MCF 10A (cell line): ENCODE measurements at regions not wholly inside any gene's neighbourhood (a gene's known extent, or its start where the extent isn't known, plus 50 kb on each side); places are given as distances from the start of the nearest gene placed in this dataset.

Experiments used
- BruUV-seq: library from RNA; stranded (reverse); fragments of 400-500 nt; replicated peaks from 2 replicates; lab custom pipeline; 2021; lab: Mats Ljungman, UMichigan
- CTCF ChIA-PET: fragments of 300-600 bp; sonication (Branson Sonifier 250); formaldehyde crosslinking; extraction: SDS; loops from one replicate; lab custom pipeline; 2021; ENCODE audit warnings: antibody characterized with exemption, inconsistent platforms; lab: Yijun Ruan, JAX
- POLR2A ChIA-PET: fragments of 300-600, 350-650 bp; sonication (Branson Sonifier 250); formaldehyde crosslinking; extraction: SDS; loops from one replicate; lab custom pipeline; 2020; ENCODE audit warnings: antibody characterized with exemption, inconsistent platforms; lab: Yijun Ruan, JAX
- DNase-seq: peaks from one replicate; pipeline ENCODE4 v3.0.0-alpha.2; 2018; ENCODE audit not compliant: unreplicated experiment
- H3K27ac Mint-ChIP-seq: one replicate; pipeline ENCODE4 v1.8.0; 2022; ENCODE audit warnings: mild to moderate bottlenecking, low read depth, mixed read lengths; ENCODE audit not compliant: unreplicated experiment
- H3K27me3 Mint-ChIP-seq: one replicate; pipeline ENCODE4 v1.8.0; 2022; ENCODE audit warnings: mixed read lengths; ENCODE audit not compliant: insufficient read depth, unreplicated experiment
- H3K36me3 Mint-ChIP-seq: one replicate; pipeline ENCODE4 v1.8.0; 2022; ENCODE audit warnings: mild to moderate bottlenecking, moderate library complexity, mixed read lengths; ENCODE audit not compliant: insufficient read depth, unreplicated experiment
- H3K4me1 Mint-ChIP-seq: one replicate; pipeline ENCODE4 v1.8.0; 2022; ENCODE audit warnings: mixed read lengths; ENCODE audit not compliant: insufficient read depth, unreplicated experiment
- H3K4me3 Mint-ChIP-seq: one replicate; pipeline ENCODE4 v1.8.0; 2022; ENCODE audit warnings: mild to moderate bottlenecking, moderate library complexity, mixed read lengths; ENCODE audit not compliant: unreplicated experiment
- H3K9me3 Mint-ChIP-seq: one replicate; pipeline ENCODE4 v1.8.0; 2022; ENCODE audit warnings: mixed read lengths; ENCODE audit not compliant: unreplicated experiment
- CTCF ChIP-seq: fragments of 200-600 bp; IDR thresholded peaks from one replicate; pipeline ENCODE4 v1.8.0; 2022; ENCODE audit warnings: antibody characterized with exemption, mild to moderate bottlenecking; ENCODE audit not compliant: unreplicated experiment
- intact Hi-C: fragments of 100-400 bp; cut with micrococcal nuclease; formaldehyde crosslinking; loops from 2 replicates; pipeline ENCODE4 v1.14.1; 2022

GRCh38 chr7:79874797-79875196, 259.8 kb upstream of the GNAI1 start:
- intact Hi-C loops, result no loop called here
- CTCF ChIA-PET, result no interaction called here

DNA sequence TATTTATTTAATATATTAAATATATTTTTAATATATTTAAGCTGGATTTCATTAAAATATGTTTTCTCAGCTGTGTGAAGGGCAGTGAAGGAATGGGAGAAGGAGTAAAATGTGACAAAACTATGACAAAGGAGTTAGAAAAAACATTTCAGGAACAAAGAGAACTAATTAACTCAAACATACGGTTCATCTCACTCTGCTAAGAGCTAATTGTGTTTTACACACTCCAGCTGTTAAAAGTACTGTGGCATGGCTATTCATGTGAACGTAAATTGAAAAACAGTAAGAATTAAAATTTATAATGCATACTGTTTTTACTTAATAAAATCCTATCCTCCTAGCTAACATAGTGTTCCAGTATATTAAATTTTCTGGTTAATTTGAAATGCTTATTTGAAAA, 262.5 kb upstream of the GNAI1 start:
- no peaks in the 10 kb centered on the region for H3K36me3 Mint-ChIP-seq
- intact Hi-C loops, result no loop called here
- H3K27ac Mint-ChIP-seq, result no peak overlapping the region
- H3K27me3 Mint-ChIP-seq, result peaks cover 76% of the 10 kb centered on the region
- H3K4me1 Mint-ChIP-seq, result no peaks in the 10 kb centered on the region
- no TSS peak for BruUV-seq
- TF ChIP-seq CTCF, result no peak
- CTCF ChIA-PET, result no interaction called here
- DNase-seq, result no peak
- POLR2A ChIA-PET, result no interaction called here
- no peaks in the 10 kb centered on the region for H3K9me3 Mint-ChIP-seq
- no peak overlapping the region for H3K4me3 Mint-ChIP-seq

More at GRCh38 chr7:79874797-79875196, 259.8 kb upstream of the GNAI1 start:
- BruUV-seq, result no TSS peak
- Mint-ChIP-seq H3K27me3 (peaks cover 76% of the 10 kb centered on the region), H3K4me3 (no peak overlapping the region), H3K4me1 (no peaks in the 10 kb centered on the region), H3K27ac (no peak overlapping the region), H3K36me3 (peaks cover 7% of the 10 kb centered on the region), H3K9me3 (no peaks in the 10 kb centered on the region)
- POLR2A ChIA-PET, result no interaction called here
- no peak for DNase-seq
- TF ChIP-seq CTCF, result no peak

DNA sequence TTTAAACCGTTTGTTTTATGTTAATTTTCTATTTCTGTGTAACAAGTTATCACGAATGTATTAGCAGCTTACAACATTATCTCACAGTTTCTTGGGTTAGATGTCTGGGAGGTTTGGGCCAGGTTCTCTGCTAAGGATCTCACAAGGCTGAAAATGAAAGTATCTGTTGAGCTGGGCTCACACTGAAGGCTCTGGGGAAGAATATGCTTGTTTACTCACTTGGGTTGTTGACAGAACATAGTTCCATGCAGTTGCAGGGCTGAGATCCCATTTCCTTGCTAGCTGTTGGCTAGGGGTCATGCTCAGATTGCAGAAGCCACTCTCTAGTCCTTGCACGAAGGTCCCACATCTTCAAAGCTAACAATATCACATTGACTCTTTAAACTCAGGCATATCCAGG, 266.6 kb upstream of the GNAI1 start:
- no peak for DNase-seq
- ChIA-PET POLR2A (no interaction called here), CTCF (no interaction called here)
- no peak for TF ChIP-seq CTCF
- no peak overlapping the region for H3K27ac Mint-ChIP-seq
- no peak overlapping the region for H3K4me3 Mint-ChIP-seq
- H3K9me3 Mint-ChIP-seq, result no peaks in the 10 kb centered on the region
- no peaks in the 10 kb centered on the region for H3K36me3 Mint-ChIP-seq
- no TSS peak for BruUV-seq
- peaks cover 68% of the 10 kb centered on the region for H3K27me3 Mint-ChIP-seq
- no peaks in the 10 kb centered on the region for H3K4me1 Mint-ChIP-seq
- intact Hi-C loops, result no loop called here

DNA sequence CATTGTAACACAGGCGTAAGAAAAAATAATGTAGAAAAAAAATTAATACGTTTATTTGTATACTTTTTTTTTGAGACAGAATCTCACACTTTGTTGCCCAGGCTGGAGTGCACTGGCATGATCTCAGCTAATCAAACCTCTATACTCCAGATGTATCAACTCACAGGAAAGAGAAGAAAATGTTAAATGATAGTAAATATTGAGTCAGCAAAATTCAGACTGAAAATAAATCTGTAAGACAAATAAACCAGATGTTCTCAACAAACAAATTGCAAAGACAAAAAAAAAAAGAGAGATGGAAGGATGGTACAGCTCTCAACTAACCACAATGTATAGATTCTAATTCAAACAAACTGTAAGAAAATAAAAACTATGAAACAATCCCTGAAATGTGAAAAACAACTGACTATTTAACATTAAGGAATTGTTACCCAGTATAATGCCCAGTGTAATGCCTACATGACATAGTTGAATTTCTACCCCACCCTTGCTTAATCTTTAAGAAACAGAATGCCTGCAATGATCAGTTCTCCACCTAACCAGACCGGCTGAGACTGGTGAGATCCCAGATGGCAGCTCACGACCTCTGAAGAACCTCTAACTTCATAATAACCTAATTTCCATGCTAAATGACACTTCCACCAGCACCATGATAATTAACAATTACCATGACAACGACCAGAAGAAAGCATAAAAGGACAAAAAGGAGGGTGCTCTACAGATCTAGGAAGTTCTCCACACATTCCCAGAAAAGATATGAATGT, 272.0 kb upstream of the GNAI1 start:
- H3K4me1 Mint-ChIP-seq, result no peaks in the 10 kb centered on the region
- BruUV-seq, result no TSS peak
- no peaks in the 10 kb centered on the region for H3K9me3 Mint-ChIP-seq
- no peak overlapping the region for H3K4me3 Mint-ChIP-seq
- no peaks in the 10 kb centered on the region for H3K36me3 Mint-ChIP-seq
- ChIA-PET CTCF (no interaction called here), POLR2A (interaction anchor here (0.7 kb wide), 1 partner anchor 14 kb away, joined by 3 read pairs; no protein-coding TSS in a partner anchor)
- no peak overlapping the region for H3K27ac Mint-ChIP-seq
- intact Hi-C loops, result no loop called here
- no peak for TF ChIP-seq CTCF
- H3K27me3 Mint-ChIP-seq, result peaks cover 78% of the 10 kb centered on the region
- DNase-seq, result no peak
